GM19025 (cell line): ENCODE measurements at regions not wholly inside any gene's neighbourhood (a gene's known extent, or its start where the extent isn't known, plus 50 kb on each side); places are given as distances from the start of the nearest gene placed in this dataset.

Source experiments
- ATAC-seq: cut with Tn5 transposase; IDR thresholded peaks from one replicate; pipeline ENCODE4 v1.9.1; 2021; ENCODE audit warnings: mild to moderate bottlenecking, low read depth, moderate library complexity; ENCODE audit not compliant: unreplicated experiment

DNA sequence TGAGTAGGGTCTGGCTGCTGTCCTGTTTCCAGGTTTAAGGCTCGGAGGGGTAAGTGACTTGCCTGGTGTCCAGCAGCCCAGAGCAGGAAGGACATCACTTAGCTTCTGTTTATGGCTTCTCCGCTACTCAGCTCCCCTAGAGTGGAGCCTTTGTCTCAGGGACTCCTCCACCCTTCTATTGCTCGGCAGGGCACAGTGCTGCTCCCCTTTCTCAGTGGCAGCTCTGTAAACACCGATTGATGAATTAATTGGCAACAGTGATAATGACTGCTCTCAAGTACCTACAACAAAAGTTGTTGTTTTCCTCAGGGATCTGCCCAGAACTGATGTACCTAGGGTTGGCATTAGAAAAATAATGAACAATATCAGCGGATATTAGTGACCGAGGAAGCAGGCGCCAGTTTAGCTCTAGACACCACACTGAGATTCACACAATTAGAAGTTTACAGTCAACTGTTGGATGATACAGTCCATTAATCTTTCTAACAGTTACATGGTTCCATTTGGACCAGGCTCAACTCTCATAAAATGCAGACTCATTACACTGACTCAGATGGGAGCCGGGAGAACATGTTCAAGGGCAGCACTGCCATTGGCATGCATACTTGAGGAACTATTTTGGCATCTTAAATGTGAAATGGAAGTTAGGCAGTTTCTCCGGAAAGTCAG lies 265.7 kb downstream of the MTX2 start:
- no peak for ATAC-seq

DNA sequence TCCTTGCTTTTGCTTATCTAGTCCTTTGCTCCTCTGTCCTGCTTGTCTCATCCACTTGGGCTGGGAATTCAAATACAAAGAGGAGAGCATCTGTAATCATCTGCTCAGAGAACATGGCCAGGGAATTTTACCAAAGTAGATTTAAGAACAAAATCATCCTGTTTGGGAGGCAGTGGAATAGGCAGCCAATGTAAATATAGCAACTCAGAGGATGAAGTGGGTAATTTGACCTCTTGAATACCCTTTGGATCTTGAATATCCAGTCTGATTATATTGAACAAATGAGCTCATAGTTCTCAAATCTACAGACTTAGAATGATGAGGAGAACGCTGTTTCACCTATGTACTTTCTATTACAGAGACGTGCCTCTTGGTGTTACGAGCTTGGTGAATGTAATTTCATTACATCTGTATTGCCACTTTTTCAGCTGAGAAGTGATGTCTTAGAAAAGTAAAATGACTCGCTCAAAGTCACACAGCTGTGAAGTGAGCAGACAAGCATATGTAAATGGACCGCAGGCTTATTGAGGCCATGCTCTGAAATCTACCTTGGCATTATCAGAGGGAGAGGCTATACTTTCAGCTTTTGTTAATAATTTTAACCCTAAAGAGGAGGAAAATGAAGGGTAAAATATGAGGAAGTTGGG lies 266.3 kb downstream of the MTX2 start:
- no peak for ATAC-seq

DNA sequence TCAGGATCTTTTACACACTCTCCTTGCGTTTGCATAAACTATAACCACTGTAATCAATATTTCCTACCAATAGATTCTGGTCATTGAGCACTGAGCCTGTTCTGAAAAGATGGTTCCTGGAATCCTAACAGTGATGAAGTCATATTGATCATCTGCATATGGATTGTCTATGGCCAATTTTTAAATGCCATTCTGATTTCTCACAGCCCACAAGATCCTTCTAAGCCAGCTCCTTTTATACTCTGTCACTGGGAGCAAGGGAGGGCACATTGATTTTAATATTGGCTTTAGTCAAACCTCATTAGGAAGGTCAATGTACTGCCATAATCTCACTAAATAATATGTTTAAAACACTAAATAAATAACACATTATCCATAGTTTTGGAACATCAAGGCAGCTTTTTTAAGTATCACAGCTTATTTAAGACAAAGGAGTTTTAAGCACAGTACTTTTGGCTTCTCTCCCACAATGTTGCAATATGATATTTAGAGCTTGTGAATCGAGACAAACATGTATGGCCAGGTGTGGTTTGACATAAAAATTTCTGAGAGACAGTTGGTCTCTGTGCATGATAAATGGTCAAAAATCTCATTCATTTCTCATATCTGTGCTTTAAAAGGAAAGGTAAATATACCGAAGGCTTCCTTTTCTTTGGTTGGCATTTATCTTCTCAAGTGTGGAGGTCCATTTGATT lies 267.3 kb downstream of the MTX2 start:
- no peak for ATAC-seq

DNA sequence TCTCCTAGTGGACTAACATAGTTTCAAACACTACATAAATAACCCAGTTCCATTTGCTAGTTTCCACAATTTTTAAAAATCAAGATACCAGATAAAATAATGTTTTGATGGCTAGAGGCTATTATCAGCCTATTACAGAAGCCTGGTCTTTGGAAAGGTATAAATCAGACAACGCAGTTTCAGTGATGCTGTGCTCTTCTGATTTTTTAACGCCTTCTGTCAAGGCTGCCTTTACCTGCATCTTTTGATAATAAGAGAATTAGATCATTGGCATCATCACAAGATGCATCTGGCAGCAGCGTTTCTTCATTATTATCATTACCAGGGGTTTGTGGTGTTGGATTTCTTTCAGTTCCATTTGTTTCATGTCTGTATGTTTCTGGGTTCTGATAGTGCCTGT lies 268.7 kb downstream of the MTX2 start:
- no peak for ATAC-seq

DNA sequence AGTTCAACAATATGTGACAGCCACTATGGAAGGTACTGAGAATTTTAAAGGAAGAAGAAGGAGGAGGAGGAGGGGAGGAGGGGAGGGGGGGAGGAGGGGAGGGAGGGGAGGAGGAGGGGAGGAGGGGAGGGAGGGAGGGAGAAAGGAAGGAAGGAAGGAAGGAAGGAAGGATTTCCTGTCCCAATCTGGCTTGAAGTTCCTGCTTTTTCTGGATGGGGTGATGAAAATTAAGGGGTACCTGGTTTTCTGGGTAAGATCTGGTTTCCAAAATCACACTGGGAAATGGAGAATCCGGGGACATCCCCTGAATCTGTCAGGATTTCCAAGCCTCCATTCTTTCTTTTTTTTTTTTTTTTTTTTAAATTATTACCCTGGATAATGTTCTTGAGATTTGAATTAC lies 271.8 kb downstream of the MTX2 start:
- no peak for ATAC-seq

DNA sequence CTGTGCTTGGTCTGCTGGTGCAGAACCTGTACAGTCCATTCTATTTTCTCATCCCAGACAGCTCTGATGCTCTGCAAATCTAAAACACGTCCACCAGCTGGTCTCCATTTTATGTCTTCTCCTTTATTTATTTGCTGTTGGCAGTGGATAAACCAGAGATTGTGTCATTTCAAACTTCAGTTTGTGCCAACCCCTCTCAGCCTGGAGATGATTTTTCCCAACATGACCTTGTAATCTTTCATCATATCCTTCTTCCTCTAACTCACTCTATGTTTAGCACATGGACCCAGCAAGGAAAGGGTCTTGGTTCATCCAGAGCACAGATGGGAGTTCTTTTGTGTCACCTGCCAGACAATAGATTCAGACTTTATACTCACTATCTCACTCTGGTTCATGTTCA lies 273.2 kb downstream of the MTX2 start:
- ATAC-seq: no peak

DNA sequence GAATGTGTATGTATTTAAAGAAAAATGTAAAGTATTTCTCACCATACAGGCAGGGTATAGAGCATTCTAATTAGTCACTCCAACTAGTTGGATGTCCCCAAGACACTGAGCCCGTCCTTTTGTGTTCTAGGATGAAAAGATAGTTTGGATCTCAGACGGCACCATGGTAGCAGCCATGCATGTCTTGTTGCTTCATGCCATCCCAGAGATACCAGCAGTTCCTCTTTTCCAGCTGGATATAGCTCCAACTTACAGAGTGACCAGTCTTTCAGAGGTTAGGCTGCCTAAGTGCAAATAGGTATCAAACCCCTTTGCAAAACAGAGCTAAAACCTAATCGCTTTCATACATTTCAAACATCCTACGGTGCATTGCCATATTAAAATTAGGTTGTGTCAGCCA lies 275.3 kb downstream of the MTX2 start:
- ATAC-seq: no peak

DNA sequence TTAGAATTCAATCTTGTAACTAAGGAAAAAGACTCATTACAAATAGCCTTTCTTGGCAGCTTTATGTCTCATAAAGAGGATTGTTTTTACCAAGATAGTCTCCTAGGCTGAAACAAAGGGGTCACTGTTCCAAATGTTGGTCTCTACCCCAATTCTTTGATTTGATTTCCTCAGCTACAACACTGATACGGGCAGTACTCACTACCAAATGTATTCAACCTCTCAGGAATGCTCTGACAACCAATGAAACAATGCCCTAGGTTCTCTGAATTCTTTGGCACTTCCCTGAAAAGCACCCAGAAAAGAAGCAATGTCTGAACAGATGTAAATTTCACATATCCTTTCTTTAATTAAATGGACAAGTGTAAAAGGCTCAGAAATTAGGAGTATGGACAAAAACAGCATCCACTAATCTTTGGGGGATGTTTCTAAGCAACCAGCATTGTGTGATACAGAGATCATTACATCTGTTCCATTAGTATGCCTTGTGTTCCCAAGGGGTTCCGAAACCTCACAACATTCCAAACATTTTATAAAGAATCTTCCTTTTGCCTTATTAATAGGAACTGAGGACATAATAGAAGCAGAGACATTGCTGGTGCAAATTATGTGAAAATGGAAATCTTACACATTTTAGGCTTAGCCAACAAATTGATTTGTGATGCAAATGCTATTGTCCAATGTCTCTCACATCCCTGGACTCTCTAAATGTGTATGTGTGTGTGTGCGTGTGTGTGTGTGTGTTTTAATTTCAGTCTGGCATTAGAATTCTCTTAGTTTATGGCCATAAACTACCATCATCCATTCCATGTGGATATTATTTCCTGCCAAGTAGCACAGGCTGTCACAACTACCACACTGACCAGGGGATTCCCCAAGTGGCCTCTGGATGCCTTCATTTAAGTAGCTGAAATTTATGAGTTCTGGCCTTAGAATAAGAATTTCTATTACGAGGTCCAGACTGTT lies 276.0 kb downstream of the MTX2 start:
- no peak for ATAC-seq

DNA sequence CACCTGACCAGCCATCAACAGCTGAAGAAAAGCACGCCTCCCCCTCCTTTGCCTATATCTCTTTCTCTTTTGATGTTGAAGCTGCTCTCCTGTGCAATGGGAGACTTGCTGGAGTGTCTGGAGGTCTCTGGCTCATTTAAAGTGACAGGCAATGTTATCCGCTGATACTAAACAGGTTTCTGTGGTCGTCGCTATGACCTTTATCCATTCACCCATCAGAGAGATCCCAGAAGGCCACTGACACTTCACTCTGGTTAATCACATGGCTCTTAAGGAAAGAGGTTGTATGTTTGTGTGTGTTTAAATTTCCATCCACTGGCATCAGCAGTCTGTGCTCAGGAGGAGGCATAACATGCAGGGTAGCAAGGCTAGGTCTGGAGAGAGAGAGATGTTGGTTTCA lies 277.3 kb downstream of the MTX2 start:
- no peak for ATAC-seq

DNA sequence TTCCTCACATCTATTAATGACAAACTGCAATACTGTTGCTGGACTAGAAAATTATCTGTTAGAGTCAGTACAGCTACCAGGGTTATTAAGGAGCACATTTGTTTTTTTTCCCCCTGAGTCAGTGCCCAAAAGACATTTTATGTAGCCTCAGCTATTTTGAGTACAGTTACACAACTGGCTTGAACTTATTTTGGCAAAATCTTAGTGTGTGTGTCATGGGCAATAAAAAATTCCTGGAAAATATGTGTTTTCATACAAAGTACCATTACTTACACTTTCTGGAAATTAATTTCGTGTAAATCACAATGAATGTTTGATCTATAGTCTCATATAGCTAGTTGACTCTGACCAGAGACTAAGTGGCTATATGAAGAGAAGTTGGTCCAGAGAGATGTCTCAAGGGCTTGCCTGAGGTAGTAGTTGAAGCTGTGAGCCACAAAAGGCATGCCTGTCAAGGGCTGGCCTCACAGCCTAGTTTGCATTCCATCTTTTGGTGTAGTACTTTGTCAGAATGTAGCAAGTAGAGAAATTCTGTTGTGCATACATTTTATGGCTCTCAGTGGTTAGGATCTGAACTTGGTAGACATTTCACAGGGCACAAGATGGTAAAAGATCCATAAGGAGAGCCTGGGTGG lies 283.4 kb downstream of the MTX2 start:
- no peak for ATAC-seq

DNA sequence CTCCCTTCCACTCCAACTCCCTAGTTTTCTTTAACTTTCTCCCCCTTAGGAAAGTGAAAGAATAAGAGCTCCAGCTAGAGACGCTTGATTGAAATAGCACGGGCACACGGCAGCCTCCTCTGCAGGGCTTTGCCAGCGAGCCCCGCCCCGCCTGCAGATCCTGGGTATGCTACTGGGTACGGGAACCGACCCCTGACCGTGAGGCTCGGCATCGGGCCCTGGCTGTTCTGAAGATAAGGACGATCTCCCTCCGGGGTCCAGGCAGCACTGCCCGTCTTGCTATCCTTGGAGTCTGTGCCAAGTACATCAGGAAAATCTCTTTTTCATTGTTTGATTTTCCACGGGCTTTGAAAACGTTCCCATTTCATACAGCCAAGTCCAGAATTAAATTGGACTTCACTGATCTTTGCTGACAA lies 284.5 kb downstream of the MTX2 start:
- ATAC-seq: no peak

DNA sequence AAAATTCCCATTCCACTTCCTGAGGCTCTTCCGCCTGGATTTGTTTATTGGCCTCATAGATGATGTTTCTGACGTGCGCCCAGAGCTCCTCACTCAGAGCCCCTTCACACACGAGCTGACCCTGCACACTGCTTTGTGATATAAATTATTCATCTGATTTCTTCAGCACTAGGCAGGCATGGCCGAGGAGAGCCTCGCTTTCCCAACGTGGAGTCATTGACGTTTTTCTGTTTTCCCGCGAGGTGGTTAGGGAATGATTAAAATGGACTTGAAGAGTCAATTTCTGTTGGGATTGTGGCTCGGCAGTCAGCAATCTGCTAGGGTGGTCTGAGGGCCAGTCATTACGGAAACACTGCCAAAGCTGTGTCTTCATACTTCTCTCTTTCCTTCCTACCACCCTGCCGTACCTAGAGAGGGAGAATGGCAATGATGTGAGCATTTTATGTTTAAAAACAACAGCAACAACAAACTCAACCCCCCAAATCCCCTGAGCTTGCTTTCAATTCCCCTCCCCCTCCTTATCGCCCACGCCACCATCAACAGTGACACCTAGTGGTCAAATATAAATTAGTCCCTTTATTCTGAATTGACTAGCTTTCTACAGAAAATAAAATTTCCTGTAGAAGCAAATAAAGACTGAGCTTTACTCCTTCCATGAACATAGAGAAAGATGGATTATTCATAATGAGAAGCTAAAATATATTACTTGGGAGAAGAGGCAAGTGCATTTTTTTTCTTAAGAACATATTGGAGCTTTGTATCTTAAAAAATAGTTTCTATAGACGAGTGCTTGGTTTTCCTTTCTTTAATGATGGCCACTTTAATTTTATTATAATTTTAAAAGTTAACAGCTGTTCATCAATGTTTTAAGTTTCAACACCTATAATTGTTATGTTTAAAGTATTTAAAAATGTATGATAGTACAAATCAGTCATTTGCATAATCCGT lies 285.1 kb downstream of the MTX2 start:
- no peak for ATAC-seq

DNA sequence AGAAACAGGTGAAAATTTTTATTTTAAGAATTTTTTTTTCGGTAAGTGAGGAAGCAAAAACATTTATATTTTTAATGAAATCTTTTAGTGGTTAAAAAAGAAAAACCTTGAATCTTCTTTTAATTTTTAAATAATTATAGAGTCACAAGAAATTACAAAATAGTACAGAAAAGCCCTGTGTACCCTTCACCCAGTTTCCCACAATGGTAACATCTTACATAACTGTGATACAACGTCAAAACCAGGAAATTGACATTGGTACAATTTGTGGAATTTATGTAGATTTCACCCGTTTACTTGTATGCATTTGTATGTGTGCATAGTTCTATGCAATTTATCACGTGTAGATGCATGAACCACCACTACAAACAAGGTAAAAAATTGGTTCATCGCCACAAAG lies 285.9 kb downstream of the MTX2 start:
- ATAC-seq: no peak

DNA sequence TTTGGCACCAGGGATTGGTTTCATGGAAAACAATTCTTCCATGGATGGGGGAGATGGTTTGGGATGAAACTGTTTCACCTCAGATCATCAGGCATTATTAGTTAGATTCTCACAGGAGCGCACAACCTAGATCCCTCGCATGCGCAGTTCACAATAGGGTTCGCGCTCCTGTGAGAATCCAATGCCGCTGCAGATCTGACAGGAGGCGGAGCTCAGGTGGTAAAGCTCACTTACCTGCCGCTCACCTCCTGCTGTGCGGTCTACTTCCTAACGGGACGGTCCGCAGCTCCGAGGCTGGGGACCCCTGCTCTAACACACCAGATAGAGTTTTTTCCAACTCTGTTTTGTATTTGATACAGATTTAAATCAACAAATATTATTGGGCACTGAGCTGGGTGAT lies 286.5 kb downstream of the MTX2 start:
- no peak for ATAC-seq

DNA sequence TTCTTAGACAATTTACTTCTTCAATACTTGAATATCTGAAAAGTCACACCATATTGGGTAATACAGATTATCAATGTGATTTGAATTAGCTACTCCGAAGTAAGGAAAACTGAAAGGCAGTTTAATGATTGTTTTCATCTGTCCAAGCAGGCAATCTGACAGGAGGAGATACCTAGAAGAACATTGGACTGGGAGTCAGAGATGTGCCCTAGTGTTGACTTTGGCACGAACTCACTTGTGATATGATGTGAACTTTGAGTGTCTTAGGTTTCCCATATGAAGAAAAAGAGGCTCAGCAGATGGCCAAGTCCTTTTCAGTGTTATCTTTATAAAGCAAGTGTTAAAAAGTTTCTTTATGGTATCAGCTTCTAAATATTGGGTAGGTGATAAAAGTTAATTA lies 287.1 kb downstream of the MTX2 start:
- no peak for ATAC-seq

DNA sequence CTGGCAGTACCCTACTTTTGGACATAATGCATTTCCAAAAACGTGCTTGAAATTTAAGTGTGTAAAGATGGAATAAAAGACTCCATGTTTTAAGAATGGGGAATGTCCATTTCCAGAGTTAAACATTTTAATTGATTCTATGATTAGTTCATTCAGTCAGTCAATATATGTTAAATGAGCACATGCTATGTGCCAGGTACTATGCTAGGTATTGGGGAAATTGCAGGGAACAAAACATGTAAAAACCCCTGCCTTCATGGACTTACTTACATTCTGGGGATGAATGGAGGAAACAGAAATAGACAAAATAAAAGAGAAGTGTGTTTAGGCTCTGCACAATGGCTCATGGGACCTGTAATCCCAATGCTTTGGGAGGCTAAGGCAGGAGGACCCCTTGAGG lies 288.6 kb downstream of the MTX2 start:
- no peak for ATAC-seq

DNA sequence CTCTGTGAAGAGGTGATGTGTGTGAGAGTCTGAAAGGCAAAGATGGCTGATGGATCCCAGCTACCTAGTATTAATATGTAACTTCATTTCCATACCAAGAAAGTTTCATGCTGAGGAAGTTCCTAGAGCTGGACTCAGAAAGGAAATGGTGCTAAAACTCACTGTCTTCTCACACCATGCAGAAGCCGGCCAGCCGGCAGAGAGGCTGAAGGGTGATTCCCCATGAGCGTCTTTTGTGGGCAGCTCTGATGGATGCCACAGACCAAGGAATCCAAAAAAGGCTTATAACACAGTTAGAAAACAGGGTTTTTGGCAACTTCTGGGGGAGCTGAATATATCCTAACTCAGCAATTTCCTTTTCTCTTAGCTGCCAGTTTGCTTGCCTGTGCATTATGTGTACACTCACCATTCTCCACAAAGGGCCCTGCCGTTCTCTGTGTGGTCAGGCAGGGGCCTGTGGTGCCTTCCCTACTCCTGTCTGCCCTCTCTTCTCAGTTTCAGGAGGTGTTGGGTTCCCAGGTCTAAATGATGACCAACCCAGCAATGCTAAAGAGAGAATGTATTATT lies 289.4 kb downstream of the MTX2 start:
- ATAC-seq: no peak

DNA sequence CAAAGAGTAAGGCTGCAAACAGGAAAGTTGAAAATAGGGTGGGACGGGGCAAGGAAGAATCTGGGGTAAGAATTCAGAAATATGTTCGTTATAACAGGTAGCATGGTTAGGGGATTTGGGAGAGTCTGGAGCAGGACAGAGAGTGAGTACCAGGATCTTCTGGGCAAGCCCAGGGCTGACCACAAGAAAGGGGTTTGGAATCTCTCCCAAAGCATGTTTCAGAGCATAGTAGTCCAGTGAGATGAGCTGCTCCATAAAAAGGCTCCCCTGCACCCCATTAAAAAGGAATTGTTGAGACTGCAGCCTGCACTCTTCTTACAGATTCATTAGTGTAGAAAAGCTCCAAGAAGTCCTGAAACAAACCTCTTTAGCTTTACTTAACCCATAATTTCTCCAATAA lies 291.1 kb downstream of the MTX2 start:
- ATAC-seq: no peak

DNA sequence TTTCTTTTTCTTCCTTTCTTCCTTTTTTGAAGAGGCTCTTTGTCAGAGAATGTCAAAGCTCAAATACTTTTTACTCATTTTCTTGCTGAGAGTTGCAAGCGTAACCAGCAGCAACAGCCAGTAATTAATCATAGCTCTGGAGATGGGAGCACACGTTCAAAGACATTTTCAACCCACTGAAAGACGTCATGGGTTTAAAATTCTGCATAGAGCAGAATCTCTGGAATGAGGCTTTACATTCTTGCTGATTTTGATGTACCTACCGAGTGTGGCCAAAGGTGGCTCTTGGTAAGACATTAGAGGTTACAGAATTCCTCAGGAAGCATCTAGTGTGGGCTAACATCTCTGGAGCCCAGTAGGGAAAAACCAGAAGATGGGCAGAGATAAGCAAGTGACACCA lies 292.5 kb downstream of the MTX2 start:
- no peak for ATAC-seq
